ENCODE measurements at regions not wholly inside any gene's neighbourhood (a gene's known extent, or its start where the extent isn't known, plus 50 kb on each side); places are given as distances from the start of the nearest gene placed in this dataset.
A peak's percentile ranks its signal among the peaks of the same experiment; 100 is the strongest.

- no peaks in the 10 kb centered on the region for H3K4me1 ChIP-seq (ENCODE audit: insufficient read depth, low read length)
- no peaks in the 10 kb centered on the region for H3K79me2 ChIP-seq (ENCODE audit: insufficient read depth, low read length)
- H3K9me3 ChIP-seq (ENCODE audit: low read depth, low read length): no peaks in the 10 kb centered on the region
- no peak overlapping the region for H3K27ac ChIP-seq (ENCODE audit: low read depth, low read length)
- no peaks in the 10 kb centered on the region for H3K36me3 ChIP-seq (ENCODE audit: insufficient read depth, low read length)
- no peak overlapping the region for H2AFZ ChIP-seq (ENCODE audit: low read length)
- no peaks in the 10 kb centered on the region for H3K27me3 ChIP-seq (ENCODE audit: insufficient read depth, low read length)
- H3K4me3 ChIP-seq (ENCODE audit: insufficient read depth, low read length): no peak overlapping the region
- H4K20me1 ChIP-seq (ENCODE audit: insufficient read depth, low read length): no peaks in the 10 kb centered on the region
- H3K4me2 ChIP-seq (ENCODE audit: insufficient read depth, low read length): no peak overlapping the region
- TF ChIP-seq, protein P1, sequence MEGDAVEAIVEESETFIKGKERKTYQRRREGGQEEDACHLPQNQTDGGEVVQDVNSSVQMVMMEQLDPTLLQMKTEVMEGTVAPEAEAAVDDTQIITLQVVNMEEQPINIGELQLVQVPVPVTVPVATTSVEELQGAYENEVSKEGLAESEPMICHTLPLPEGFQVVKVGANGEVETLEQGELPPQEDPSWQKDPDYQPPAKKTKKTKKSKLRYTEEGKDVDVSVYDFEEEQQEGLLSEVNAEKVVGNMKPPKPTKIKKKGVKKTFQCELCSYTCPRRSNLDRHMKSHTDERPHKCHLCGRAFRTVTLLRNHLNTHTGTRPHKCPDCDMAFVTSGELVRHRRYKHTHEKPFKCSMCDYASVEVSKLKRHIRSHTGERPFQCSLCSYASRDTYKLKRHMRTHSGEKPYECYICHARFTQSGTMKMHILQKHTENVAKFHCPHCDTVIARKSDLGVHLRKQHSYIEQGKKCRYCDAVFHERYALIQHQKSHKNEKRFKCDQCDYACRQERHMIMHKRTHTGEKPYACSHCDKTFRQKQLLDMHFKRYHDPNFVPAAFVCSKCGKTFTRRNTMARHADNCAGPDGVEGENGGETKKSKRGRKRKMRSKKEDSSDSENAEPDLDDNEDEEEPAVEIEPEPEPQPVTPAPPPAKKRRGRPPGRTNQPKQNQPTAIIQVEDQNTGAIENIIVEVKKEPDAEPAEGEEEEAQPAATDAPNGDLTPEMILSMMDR (IDR thresholded peaks at IDR 0.05; ENCODE audit: extremely low read depth, low read depth, low read length): no peak
- no peak for DNase-seq (ENCODE audit: insufficient read length, low spot score, missing footprints)
Measured at GRCh38 chr4:110886856-110887255, 264.0 kb upstream of the PITX2 start.

DNA sequence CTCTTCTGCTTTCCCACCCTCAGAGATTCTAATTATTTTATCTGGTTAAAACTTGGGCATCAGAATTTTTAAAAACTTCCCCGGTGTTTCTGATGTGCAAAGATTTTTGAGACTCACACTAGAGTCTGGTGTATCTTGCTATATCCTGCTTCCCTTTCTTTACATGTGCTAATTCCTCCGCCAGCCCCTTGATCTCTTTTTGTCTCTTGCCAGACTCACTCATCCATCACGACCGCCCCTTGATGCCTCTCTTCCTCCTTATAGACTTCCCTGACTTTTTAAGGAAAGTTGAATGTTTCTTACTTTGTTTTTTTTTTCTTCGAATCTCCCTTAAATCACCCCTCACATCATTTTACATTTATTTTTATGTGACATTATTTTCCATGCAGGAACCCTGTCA lies 274.9 kb upstream of the PITX2 start:
- TF ChIP-seq, protein P1 (IDR thresholded peaks at IDR 0.05; ENCODE audit: extremely low read depth, low read depth, low read length): no peak
- H3K9me3 ChIP-seq (ENCODE audit: low read depth, low read length): no peaks in the 10 kb centered on the region
- H3K4me1 ChIP-seq (ENCODE audit: insufficient read depth, low read length): no peaks in the 10 kb centered on the region

GRCh38 chr4:110898290-110898689 lies 275.4 kb upstream of the PITX2 start:
- H4K20me1 ChIP-seq (ENCODE audit: insufficient read depth, low read length): no peaks in the 10 kb centered on the region
- H3K4me3 ChIP-seq (ENCODE audit: insufficient read depth, low read length): no peak overlapping the region
- no peaks in the 10 kb centered on the region for H3K4me1 ChIP-seq (ENCODE audit: insufficient read depth, low read length)
- H3K36me3 ChIP-seq (ENCODE audit: insufficient read depth, low read length): no peaks in the 10 kb centered on the region
- no peak overlapping the region for H3K4me2 ChIP-seq (ENCODE audit: insufficient read depth, low read length)
- no peak overlapping the region for H3K27ac ChIP-seq (ENCODE audit: low read depth, low read length)
- no peaks in the 10 kb centered on the region for H3K9me3 ChIP-seq (ENCODE audit: low read depth, low read length)
- no peaks in the 10 kb centered on the region for H3K79me2 ChIP-seq (ENCODE audit: insufficient read depth, low read length)
- H2AFZ ChIP-seq (ENCODE audit: low read length): no peak overlapping the region
- TF ChIP-seq, protein P1 (IDR thresholded peaks at IDR 0.05; ENCODE audit: extremely low read depth, low read depth, low read length): no peak
- no peaks in the 10 kb centered on the region for H3K27me3 ChIP-seq (ENCODE audit: insufficient read depth, low read length)
- no peak for DNase-seq (ENCODE audit: insufficient read length, low spot score, missing footprints)

More for the DNA sequence above, 274.9 kb upstream of the PITX2 start:
- Histone ChIP-seq H3K27ac (ENCODE audit: low read depth, low read length) (no peak overlapping the region), H4K20me1 (ENCODE audit: insufficient read depth, low read length) (no peaks in the 10 kb centered on the region), H3K27me3 (ENCODE audit: insufficient read depth, low read length) (no peaks in the 10 kb centered on the region), H3K36me3 (ENCODE audit: insufficient read depth, low read length) (no peaks in the 10 kb centered on the region), H3K4me3 (ENCODE audit: insufficient read depth, low read length) (no peak overlapping the region), H2AFZ (ENCODE audit: low read length) (peak overlapping the region; percentile 14), H3K4me2 (ENCODE audit: insufficient read depth, low read length) (no peak overlapping the region), H3K79me2 (ENCODE audit: insufficient read depth, low read length) (no peaks in the 10 kb centered on the region)
- no peak for DNase-seq (ENCODE audit: insufficient read length, low spot score, missing footprints)

GRCh38 chr4:110900213-110900769 lies 277.4 kb upstream of the PITX2 start:
- Histone ChIP-seq H3K4me1 (ENCODE audit: insufficient read depth, low read length) (no peaks in the 10 kb centered on the region), H3K4me2 (ENCODE audit: insufficient read depth, low read length) (no peak overlapping the region), H3K79me2 (ENCODE audit: insufficient read depth, low read length) (no peaks in the 10 kb centered on the region), H3K36me3 (ENCODE audit: insufficient read depth, low read length) (no peaks in the 10 kb centered on the region), H3K4me3 (ENCODE audit: insufficient read depth, low read length) (no peak overlapping the region), H2AFZ (ENCODE audit: low read length) (peak overlapping the region; percentile 24), H3K27me3 (ENCODE audit: insufficient read depth, low read length) (no peaks in the 10 kb centered on the region), H3K9me3 (ENCODE audit: low read depth, low read length) (no peaks in the 10 kb centered on the region), H3K27ac (ENCODE audit: low read depth, low read length) (no peak overlapping the region), H4K20me1 (ENCODE audit: insufficient read depth, low read length) (no peaks in the 10 kb centered on the region)
- no peak for DNase-seq (ENCODE audit: insufficient read length, low spot score, missing footprints)
- TF ChIP-seq, protein P1 (IDR thresholded peaks at IDR 0.05; ENCODE audit: extremely low read depth, low read depth, low read length): no peak

Measured in osteoblast (primary cell).